Hematopoietic multipotent progenitor cell treated with erythropoietin and hydrocortisone succinate and interleukin-3 and kit ligand, for 8 days (in vitro differentiated cells): ENCODE measurements at regions not wholly inside any gene's neighbourhood (a gene's known extent, or its start where the extent isn't known, plus 50 kb on each side); places are given as distances from the start of the nearest gene placed in this dataset.

Source experiments
- DNase-seq: peaks from one replicate; pipeline ENCODE4 v3.0.0-alpha.2; 2015

GRCh38 chr13:76745261-76746200, 140.7 kb downstream of the KCTD12 start:
- DNase-seq, result peak; percentile 16

GRCh38 chr13:76741624-76742023, 144.6 kb downstream of the KCTD12 start:
- no peak for DNase-seq

GRCh38 chr13:76741046-76741445, 145.2 kb downstream of the KCTD12 start:
- DNase-seq, result no peak

- DNase-seq, result no peak
Observed at GRCh38 chr13:76738616-76739015, 147.6 kb downstream of the KCTD12 start.

GRCh38 chr13:76737526-76737925, 148.7 kb downstream of the KCTD12 start:
- DNase-seq, result no peak

GRCh38 chr13:76735641-76736040, 150.6 kb downstream of the KCTD12 start:
- no peak for DNase-seq

GRCh38 chr13:76733671-76734070, 152.5 kb downstream of the KCTD12 start:
- DNase-seq, result no peak

- DNase-seq, result no peak
Observed at GRCh38 chr13:76732367-76732766, 153.8 kb downstream of the KCTD12 start.

- no peak for DNase-seq
Observed at GRCh38 chr13:76730220-76730619, 156.0 kb downstream of the KCTD12 start.

- DNase-seq, result no peak
Observed at GRCh38 chr13:76729691-76730090, 156.5 kb downstream of the KCTD12 start.

- DNase-seq, result no peak
Observed at GRCh38 chr13:76725896-76726295, 160.3 kb downstream of the KCTD12 start.

GRCh38 chr13:76725211-76725610, 161.0 kb downstream of the KCTD12 start:
- no peak for DNase-seq

GRCh38 chr13:76724421-76724820, 161.8 kb downstream of the KCTD12 start:
- no peak for DNase-seq

- DNase-seq, result no peak
Observed at GRCh38 chr13:76723551-76724232, 162.5 kb downstream of the KCTD12 start.

- DNase-seq, result no peak
Observed at GRCh38 chr13:76722782-76723181, 163.4 kb downstream of the KCTD12 start.

GRCh38 chr13:76720821-76721220, 165.4 kb downstream of the KCTD12 start:
- no peak for DNase-seq

GRCh38 chr13:76720416-76720815, 165.8 kb downstream of the KCTD12 start:
- no peak for DNase-seq

- DNase-seq, result no peak
Observed at GRCh38 chr13:76719955-76720354, 166.2 kb downstream of the KCTD12 start.

GRCh38 chr13:76717092-76717491, 169.1 kb downstream of the KCTD12 start:
- no peak for DNase-seq

GRCh38 chr13:76715621-76716020, 170.6 kb downstream of the KCTD12 start:
- DNase-seq, result no peak

GRCh38 chr13:76715075-76715474, 171.1 kb downstream of the KCTD12 start:
- no peak for DNase-seq

GRCh38 chr13:76713280-76713679, 172.9 kb downstream of the KCTD12 start:
- no peak for DNase-seq

- no peak for DNase-seq
Observed at GRCh38 chr13:76711550-76712182, 174.5 kb downstream of the KCTD12 start.

GRCh38 chr13:76709851-76710250, 176.4 kb downstream of the KCTD12 start:
- peak; percentile 16 for DNase-seq
